H1 (cell line): ENCODE measurements at regions not wholly inside any gene's neighbourhood (a gene's known extent, or its start where the extent isn't known, plus 50 kb on each side); places are given as distances from the start of the nearest gene placed in this dataset.

ENCODE experiments used
- CTCF ChIA-PET: fragments of 300-600 bp; sonication (Branson Sonifier 250); formaldehyde crosslinking; loops from one replicate; lab custom pipeline; 2021; ENCODE audit not compliant: partially characterized antibody; lab: Charles Lee
- POLR2A ChIA-PET: fragments of 300-600 bp; sonication (Branson Sonifier 250); formaldehyde crosslinking; loops from one replicate; lab custom pipeline; 2021; ENCODE audit warnings: inconsistent platforms; ENCODE audit not compliant: partially characterized antibody; lab: Charles Lee
- DNase-seq, 2 experiments: peaks; one replicate each; pipeline versions ENCODE4 v3.0.0 to v3.0.0-alpha.2; 2010 to 2022; ENCODE audit warnings: low spot score in 2 of 2, low read depth in 1 of 2, mixed read lengths in 1 of 2
- FAIRE-seq: peaks from 2 replicates; lab custom pipeline; 2011; peaks lifted over from hg19 to GRCh38; lab: Jason Lieb, UNC
- H2AFZ ChIP-seq: 2 replicates; pipeline ENCODE4 v1.8.1; 2012; ENCODE audit warnings: low read length, inconsistent platforms
- H2AK5ac ChIP-seq: 2 replicates; pipeline ENCODE4 v1.6.1; 2013; ENCODE audit warnings: low read depth, low read length
- H2BK120ac ChIP-seq: replicated peaks from 2 replicates; pipeline ENCODE3; 2013; ENCODE audit warnings: low read depth, low read length, inconsistent platforms
- H2BK12ac ChIP-seq: 2 replicates; pipeline ENCODE4 v1.6.1; 2013; ENCODE audit warnings: low read depth, low read length
- H2BK15ac ChIP-seq: 2 replicates; pipeline ENCODE4 v1.6.1; 2013; ENCODE audit warnings: low read length
- H2BK20ac ChIP-seq: 2 replicates; pipeline ENCODE4 v1.6.1; 2013; ENCODE audit warnings: low read length
- H2BK5ac ChIP-seq: 2 replicates; pipeline ENCODE4 v1.6.1; 2013; ENCODE audit warnings: low read depth, low read length
- H3K14ac ChIP-seq: 2 replicates; pipeline ENCODE4 v1.6.1; 2013; ENCODE audit warnings: inconsistent platforms; ENCODE audit not compliant: insufficient read length
- H3K18ac ChIP-seq: 2 replicates; pipeline ENCODE4 v1.6.1; 2013; ENCODE audit warnings: low read length; ENCODE audit errors: extremely low read depth
- H3K23ac ChIP-seq: 2 replicates; pipeline ENCODE4 v1.6.1; 2013; ENCODE audit warnings: inconsistent platforms; ENCODE audit not compliant: insufficient read length
- H3K23me2 ChIP-seq: 2 replicates; pipeline ENCODE4 v1.6.1; 2013; ENCODE audit warnings: low read depth, low read length
- H3K27ac ChIP-seq: 2 replicates; pipeline ENCODE4 v1.6.1; 2011; ENCODE audit warnings: low read depth, low read length, inconsistent platforms
- H3K27me3 ChIP-seq, 4 experiments: replicated peaks in 1 of 4; 1 replicate in 1 of 4; 2 replicates in 3 of 4; pipeline versions ENCODE4 v1.6.1 to v1.8.1; 2011 to 2013; ENCODE audit warnings: low read length in 3 of 4, mild to moderate bottlenecking in 3 of 4, inconsistent platforms in 2 of 4, mixed read lengths in 2 of 4, moderate library complexity in 1 of 4; ENCODE audit not compliant: control insufficient read depth in 3 of 4, insufficient read depth in 3 of 4; ENCODE audit errors: extremely low read depth in 1 of 4
- H3K36me3 ChIP-seq, 4 experiments: 2 replicates each; pipeline versions ENCODE4 v1.6.1 to v1.8.1; 2011 to 2013; ENCODE audit warnings: mild to moderate bottlenecking in 4 of 4, low read length in 3 of 4, moderate library complexity in 2 of 4, control low read depth in 1 of 4, inconsistent platforms in 1 of 4; ENCODE audit not compliant: insufficient read depth in 4 of 4, control insufficient read depth in 2 of 4
- H3K4ac ChIP-seq: replicated peaks from 2 replicates; pipeline ENCODE3; 2013; ENCODE audit warnings: low read length, low read depth, mixed read lengths, inconsistent platforms; ENCODE audit not compliant: insufficient read length
- H3K4me1 ChIP-seq, 4 experiments: replicated peaks in 1 of 4; 1 replicate in 1 of 4; 2 replicates in 3 of 4; pipeline versions ENCODE4 v1.6.1 to v1.8.1; 2011 to 2013; ENCODE audit warnings: low read length in 3 of 4, inconsistent platforms in 2 of 4, mixed read lengths in 1 of 4; ENCODE audit not compliant: insufficient read depth in 4 of 4, control insufficient read depth in 3 of 4
- H3K4me2 ChIP-seq, 2 experiments: 2 replicates each; pipeline versions ENCODE4 v1.6.1 to v1.8.1; 2011 to 2013; ENCODE audit warnings: low read depth in 2 of 2, low read length in 2 of 2, control low read depth in 1 of 2, inconsistent platforms in 1 of 2, mild to moderate bottlenecking in 1 of 2; ENCODE audit not compliant: insufficient read depth in 1 of 2
- H3K4me3 ChIP-seq, 4 experiments: fragments of 200-600, 300-600 bp in 1 of 4; sonication (generic), shearing (Covaris generic), sonication (Bioruptor Twin) in 1 of 4; 2 replicates each; pipeline versions ENCODE4 v1.5.1 to v1.8.1; 2011 to 2016; ENCODE audit warnings: low read length in 4 of 4, low read depth in 3 of 4, control low read depth in 2 of 4, inconsistent platforms in 2 of 4, mild to moderate bottlenecking in 2 of 4, mixed read lengths in 1 of 4, moderate library complexity in 1 of 4; ENCODE audit not compliant: insufficient read depth in 2 of 4; ENCODE audit errors: extremely low read depth in 1 of 4
- H3K56ac ChIP-seq: replicated peaks from 2 replicates; pipeline ENCODE3; 2013; ENCODE audit warnings: low read depth, mild to moderate bottlenecking, mixed read lengths, low read length, inconsistent platforms; ENCODE audit not compliant: insufficient read length
- H3K79me1 ChIP-seq: 2 replicates; pipeline ENCODE4 v1.6.1; 2013; ENCODE audit warnings: low read depth, low read length, control low read depth
- H3K79me2 ChIP-seq, 2 experiments: 2 replicates each; pipeline versions ENCODE4 v1.6.1 to v1.8.1; 2012 to 2013; ENCODE audit warnings: low read length in 2 of 2, mild to moderate bottlenecking in 2 of 2, inconsistent platforms in 1 of 2; ENCODE audit not compliant: insufficient read depth in 2 of 2, control insufficient read depth in 1 of 2
- H3K9ac ChIP-seq, 4 experiments: replicated peaks in 1 of 4; 1 replicate in 1 of 4; 2 replicates in 3 of 4; pipeline versions ENCODE4 v1.6.1 to v1.8.1; 2011 to 2013; ENCODE audit warnings: low read depth in 3 of 4, low read length in 3 of 4, control low read depth in 2 of 4, mild to moderate bottlenecking in 2 of 4, moderate library complexity in 2 of 4, inconsistent platforms in 1 of 4; ENCODE audit errors: extremely low read depth in 1 of 4
- H3K9me3 ChIP-seq, 2 experiments: 2 replicates each; pipeline versions ENCODE4 v1.6.1 to v1.8.1; 2012 to 2013; ENCODE audit warnings: mild to moderate bottlenecking in 2 of 2, moderate library complexity in 2 of 2, control low read depth in 1 of 2, inconsistent platforms in 1 of 2, low read depth in 1 of 2, low read length in 1 of 2, mixed read lengths in 1 of 2; ENCODE audit not compliant: insufficient read depth in 2 of 2
- H4K20me1 ChIP-seq, 2 experiments: replicated peaks in 1 of 2; 2 replicates each; pipeline versions ENCODE3 to v1.8.1; 2011 to 2013; ENCODE audit warnings: inconsistent platforms in 2 of 2, low read length in 2 of 2, mild to moderate bottlenecking in 1 of 2; ENCODE audit not compliant: insufficient read depth in 2 of 2, control insufficient read depth in 1 of 2
- H4K5ac ChIP-seq: 2 replicates; pipeline ENCODE4 v1.6.1; 2013; ENCODE audit warnings: low read length, low read depth, mixed read lengths, inconsistent platforms; ENCODE audit not compliant: insufficient read length
- H4K8ac ChIP-seq: 2 replicates; pipeline ENCODE4 v1.8.0; 2013; ENCODE audit warnings: mild to moderate bottlenecking, moderate library complexity, low read length, inconsistent platforms; ENCODE audit not compliant: insufficient read depth; ENCODE audit errors: extremely low read depth
- H4K91ac ChIP-seq: replicated peaks from 2 replicates; pipeline ENCODE3; 2013; ENCODE audit warnings: low read length, mixed read lengths, inconsistent platforms; ENCODE audit not compliant: insufficient read length
- BCL11A ChIP-seq, 2 experiments: IDR thresholded peaks; one replicate each; pipeline ENCODE4 v1.6.1; 2011; ENCODE audit warnings: low read depth in 2 of 2, low read length in 2 of 2, mild to moderate bottlenecking in 2 of 2
- EGR1 ChIP-seq: IDR thresholded peaks from 2 replicates; pipeline ENCODE4 v1.6.1; 2011; ENCODE audit warnings: low read depth, low read length, borderline replicate concordance
- FOSL1 ChIP-seq: IDR thresholded peaks from 2 replicates; pipeline ENCODE4 v1.6.1; 2011; ENCODE audit warnings: mild to moderate bottlenecking, low read depth, low read length, moderate library complexity; ENCODE audit not compliant: insufficient read depth
- JUND ChIP-seq: IDR thresholded peaks from 2 replicates; pipeline ENCODE4 v1.6.1; 2011; ENCODE audit warnings: mild to moderate bottlenecking, improper control_type of control experiment, low read length
- MAX ChIP-seq: IDR thresholded peaks from 2 replicates; pipeline ENCODE4 v1.6.1; 2012; ENCODE audit warnings: inconsistent platforms
- NANOG ChIP-seq: IDR thresholded peaks from 2 replicates; pipeline ENCODE4 v1.6.1; 2011; ENCODE audit warnings: low read length, low read depth, mild to moderate bottlenecking, inconsistent platforms; ENCODE audit not compliant: insufficient read depth, poor library complexity, severe bottlenecking
- PHF8 ChIP-seq: fragments of 200-600 bp; sonication (generic); conservative IDR thresholded peaks from 2 replicates; pipeline ENCODE4 v1.7.1; 2012; ENCODE audit warnings: low read depth, mild to moderate bottlenecking, inconsistent platforms, low read length, moderate library complexity
- POLR2A ChIP-seq, 2 experiments: IDR thresholded peaks; 1 replicate in 1 of 2; 2 replicates in 1 of 2; pipeline ENCODE4 v1.6.1; 2011; ENCODE audit warnings: low read depth in 2 of 2, low read length in 2 of 2, mild to moderate bottlenecking in 2 of 2; ENCODE audit errors: control extremely low read depth in 1 of 2
- POLR2AphosphoS5 ChIP-seq: IDR thresholded peaks from 2 replicates; pipeline ENCODE4 v1.6.1; 2011; ENCODE audit warnings: low read depth, low read length
- RAD21 ChIP-seq, 2 experiments: IDR thresholded peaks in 1 of 2; conservative IDR thresholded peaks in 1 of 2; 2 replicates each; pipeline ENCODE4 v1.6.1; 2011; ENCODE audit warnings: low read depth in 2 of 2, low read length in 2 of 2, improper control_type of control experiment in 1 of 2, inconsistent platforms in 1 of 2, mild to moderate bottlenecking in 1 of 2, moderate library complexity in 1 of 2
- SIRT6 ChIP-seq: IDR thresholded peaks from one replicate; pipeline ENCODE4 v1.7.1; 2012; ENCODE audit warnings: low read length, inconsistent platforms
- SP1 ChIP-seq: IDR thresholded peaks from 2 replicates; pipeline ENCODE4 v1.6.1; 2011; ENCODE audit warnings: low read depth, low read length
- SRF ChIP-seq: IDR thresholded peaks from 2 replicates; pipeline ENCODE4 v1.6.1; 2011; ENCODE audit warnings: mild to moderate bottlenecking, low read depth, low read length, moderate library complexity
- USF2 ChIP-seq: IDR thresholded peaks from 2 replicates; pipeline ENCODE4 v1.6.1; 2011; ENCODE audit warnings: low read length, improper control_type of control experiment
- WGBS, 2 experiments: shearing (Covaris generic) in 1 of 2; methylation state at CpG; one replicate each; pipeline versions ENCODE4 v1.1.6 to v1.1.7; 2013 to 2015; ENCODE audit warnings: low lambda C conversion rate in 2 of 2, mixed read lengths in 2 of 2, inconsistent platforms in 1 of 2, low coverage in 1 of 2, missing lambda C conversion rate in 1 of 2; ENCODE audit not compliant: insufficient replicate concordance in 2 of 2, insufficient coverage in 1 of 2, insufficient read length in 1 of 2; ENCODE audit errors: extremely low coverage in 1 of 2, missing lambda C conversion rate in 1 of 2; 5-methylcytosine and 5-hydroxymethylcytosine counted together

- H3K79me2 ChIP-seq, result no peaks in the 10 kb centered on the region
- H3K36me3 ChIP-seq, result no peaks in the 10 kb centered on the region
- no peak overlapping the region for H2BK120ac ChIP-seq
- H3K23me2 ChIP-seq, result no peaks in the 10 kb centered on the region; the same call in 1 of the 2 replicates
- H3K27ac ChIP-seq, result no peak overlapping the region
- no peak overlapping the region for H3K9ac ChIP-seq
- no peak overlapping the region for H3K23ac ChIP-seq
- POLR2A ChIA-PET, result no interaction called here
- no peak overlapping the region for H3K4me2 ChIP-seq
- CTCF ChIA-PET, result interaction anchor here (1.5 kb wide), 1 partner anchor 14 kb away, joined by 4 read pairs; no protein-coding TSS in a partner anchor
- H4K20me1 ChIP-seq, result peaks cover 0 to 4% of the 10 kb centered on the region in 2 experiments
- H4K8ac ChIP-seq, result no peak overlapping the region
- DNase-seq, result no peak
- H2BK12ac ChIP-seq, result no peak overlapping the region
- no peak overlapping the region for H2AK5ac ChIP-seq
- H3K4ac ChIP-seq, result no peak overlapping the region
- H4K5ac ChIP-seq, result no peak overlapping the region
- no peaks in the 10 kb centered on the region for H3K4me1 ChIP-seq
- H3K14ac ChIP-seq, result no peak overlapping the region
- no peaks in the 10 kb centered on the region for H3K79me1 ChIP-seq
- H3K9me3 ChIP-seq, result no peaks in the 10 kb centered on the region
- H2BK15ac ChIP-seq, result no peak overlapping the region
- no peak overlapping the region for H3K18ac ChIP-seq
- H3K27me3 ChIP-seq, result no peaks in the 10 kb centered on the region
- no peak overlapping the region for H2BK20ac ChIP-seq
- no peak overlapping the region for H2AFZ ChIP-seq
- no peak overlapping the region for H4K91ac ChIP-seq
- FAIRE-seq, result no peak
- H2BK5ac ChIP-seq, result no peak overlapping the region
- no peak overlapping the region for H3K4me3 ChIP-seq
- no peak overlapping the region for H3K56ac ChIP-seq
- WGBS, 2 experiments, result 94% methylated on average over 3 of the region's 3 CpGs; no CpG with 5 or more reads in 1 of the 2 experiments
- TF ChIP-seq SIRT6 (no peak), MAX (no peak), USF2 (no peak), EGR1 (no peak), POLR2AphosphoS5 (no peak), RAD21 (IDR thresholded peaks at IDR 0.05 in 1 of 2, conservative IDR thresholded peaks at IDR 0.05 in 1 of 2; ENCODE audit: low read depth in 2 of 2, low read length in 2 of 2) (no peak), BCL11A (IDR thresholded peaks at IDR 0.05; ENCODE audit: low read depth in 2 of 2, low read length in 2 of 2) (no peak), SP1 (no peak), JUND (no peak), POLR2A (IDR thresholded peaks at IDR 0.05; ENCODE audit: control extremely low read depth in 1 of 2, low read depth in 2 of 2, low read length in 2 of 2) (no peak), PHF8 (no peak), NANOG (no peak), SRF (no peak), FOSL1 (no peak)
These were observed 999.7 kb downstream of the TBC1D22A start for GRCh38 chr22:47762141-47762540.
